Activated T-cell treated with anti-CD3 and anti-CD28 coated beads for 4 hours (primary cell): ENCODE measurements at regions not wholly inside any gene's neighbourhood (a gene's known extent, or its start where the extent isn't known, plus 50 kb on each side); places are given as distances from the start of the nearest gene placed in this dataset.

Experiments
- DNase-seq: peaks from one replicate; pipeline ENCODE4 v3.0.0-alpha.2; 2020

DNA sequence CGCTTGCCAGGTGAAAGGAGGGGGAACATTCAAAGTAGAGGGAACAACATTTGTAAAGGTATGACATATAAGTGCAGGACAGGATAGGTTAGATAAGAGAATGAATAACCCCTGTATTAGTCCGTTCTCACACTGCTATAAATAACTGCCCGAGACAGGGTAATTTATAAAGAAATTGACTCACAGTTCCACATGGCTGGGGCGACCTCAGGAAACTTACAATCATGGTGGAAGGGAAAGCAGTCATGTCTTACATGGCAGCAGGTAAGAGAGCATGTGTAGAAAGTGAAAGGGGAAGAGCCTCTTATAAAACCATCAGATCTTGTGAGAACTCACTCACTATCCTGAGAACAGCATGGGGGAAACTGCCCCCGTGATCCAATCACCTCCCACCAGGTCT is 223.8 kb downstream of the SOX9 start:
- no peak for DNase-seq

DNA sequence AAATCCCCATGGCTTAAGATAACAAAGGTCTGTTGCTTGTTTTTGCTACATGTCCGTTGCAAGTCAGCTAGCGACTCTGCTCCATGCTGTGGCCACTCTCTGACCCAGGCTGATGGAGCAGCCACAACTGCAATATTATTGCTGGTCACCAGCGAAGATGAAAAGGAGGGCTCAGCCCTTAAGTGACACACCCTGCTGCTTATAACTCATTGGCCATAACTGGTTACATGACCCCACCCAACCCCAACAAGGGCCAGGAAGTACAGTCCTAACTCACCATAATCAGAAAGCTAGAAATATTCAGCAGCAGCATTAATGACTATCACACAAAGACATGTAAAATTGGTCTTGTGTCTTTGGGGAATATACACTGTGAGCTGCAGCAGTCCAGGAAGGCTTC is 224.3 kb downstream of the SOX9 start:
- DNase-seq, result no peak

DNA sequence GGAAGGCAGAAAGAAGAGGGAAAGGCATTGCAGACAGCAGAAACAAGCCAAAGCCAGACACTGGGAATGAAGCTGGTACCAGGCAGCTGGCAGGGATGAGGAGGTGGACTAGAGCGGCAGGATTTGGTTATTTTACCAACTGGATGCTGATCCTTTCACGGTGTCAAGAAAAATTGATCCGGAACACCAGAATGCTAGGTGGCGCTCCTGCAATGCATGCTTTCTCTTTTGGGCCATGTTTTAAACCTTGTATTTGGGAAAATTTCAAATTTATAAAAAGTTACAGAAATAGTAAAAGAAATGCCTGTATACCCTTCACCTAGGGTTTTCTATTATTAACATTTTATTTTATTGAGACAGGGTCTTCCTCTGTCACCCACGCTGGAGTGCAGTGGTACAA is 224.7 kb downstream of the SOX9 start:
- no peak for DNase-seq

DNA sequence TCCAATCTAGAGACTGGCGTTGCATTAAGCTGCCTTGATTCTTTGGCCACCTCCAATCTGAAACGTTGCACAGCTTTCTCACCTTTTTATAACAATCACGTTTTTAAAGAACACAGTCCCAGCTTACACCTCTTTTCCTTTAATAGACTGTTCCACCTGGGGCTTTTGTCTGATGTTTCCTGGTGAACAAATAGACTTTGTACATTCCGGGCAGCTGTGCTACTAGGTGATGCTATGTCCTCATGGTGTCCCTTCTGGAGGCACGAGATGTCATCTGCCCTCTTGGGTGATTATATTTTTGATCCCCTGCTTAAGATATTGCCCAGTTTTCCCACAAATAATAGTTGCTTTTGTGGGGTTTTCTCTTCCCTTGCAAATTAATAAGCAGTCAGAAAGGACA is 225.5 kb downstream of the SOX9 start:
- DNase-seq, result no peak

DNA sequence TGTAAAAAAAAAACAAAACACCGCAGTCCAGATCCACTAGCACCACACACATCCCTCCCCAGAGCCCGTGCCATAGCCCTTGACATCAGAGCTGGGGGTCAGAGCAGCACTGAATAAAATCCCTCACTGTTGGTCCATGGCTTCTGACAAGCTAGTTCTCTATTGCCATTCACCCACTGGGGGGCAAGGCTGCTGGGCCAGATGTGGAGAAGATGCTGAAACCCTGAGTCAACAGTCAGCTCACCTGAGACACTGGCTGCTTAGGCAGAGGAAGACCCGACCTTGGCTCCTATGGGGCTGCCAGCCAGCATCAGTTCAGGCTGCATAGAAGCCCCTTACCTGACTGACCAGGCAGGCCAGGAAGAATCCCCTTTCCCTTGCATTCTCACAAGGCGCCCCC is 228.2 kb downstream of the SOX9 start:
- no peak for DNase-seq

DNA sequence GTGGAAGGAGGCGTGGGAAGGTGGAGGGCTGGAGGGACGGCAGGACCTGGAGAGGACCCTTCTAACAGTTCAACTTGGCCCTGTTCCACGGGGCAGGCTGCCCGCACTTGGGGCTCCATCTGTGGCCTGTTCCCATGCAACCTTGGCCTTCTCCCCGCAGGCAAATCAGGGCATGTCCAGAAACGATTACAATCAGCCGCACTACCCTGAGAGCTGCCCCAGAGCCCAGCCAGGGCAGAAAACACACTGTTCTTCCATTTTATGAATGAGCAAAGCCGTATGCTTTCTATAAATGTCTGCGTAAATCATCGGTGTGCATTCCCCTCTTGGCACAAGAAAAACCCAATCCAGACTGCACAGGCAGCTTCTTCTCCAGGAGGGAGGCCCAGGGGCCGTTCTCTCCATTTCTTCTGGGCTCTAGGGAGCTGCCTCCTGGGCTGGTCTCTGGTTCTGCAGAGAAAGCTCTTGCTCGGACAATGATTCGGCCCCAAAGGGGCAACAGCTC is 228.7 kb downstream of the SOX9 start:
- no peak for DNase-seq

DNA sequence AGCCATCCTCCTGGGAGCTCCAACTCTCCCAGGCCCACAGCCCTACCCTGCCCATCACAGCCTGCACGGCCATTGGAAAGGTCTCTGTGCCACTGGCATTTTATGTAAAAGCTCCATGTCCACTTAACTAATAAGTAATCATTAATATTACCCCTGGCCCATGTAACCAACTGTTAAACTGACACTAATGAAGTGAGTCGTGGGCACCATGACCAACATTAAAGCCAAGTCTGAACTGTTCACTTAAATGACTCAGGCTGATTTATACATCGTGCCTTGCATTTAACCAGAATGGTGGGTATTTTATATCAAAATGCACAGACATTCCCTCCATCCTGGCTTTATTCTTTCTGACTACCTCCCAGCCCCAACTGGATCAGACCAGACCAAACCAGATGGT is 229.3 kb downstream of the SOX9 start:
- DNase-seq, result no peak

DNA sequence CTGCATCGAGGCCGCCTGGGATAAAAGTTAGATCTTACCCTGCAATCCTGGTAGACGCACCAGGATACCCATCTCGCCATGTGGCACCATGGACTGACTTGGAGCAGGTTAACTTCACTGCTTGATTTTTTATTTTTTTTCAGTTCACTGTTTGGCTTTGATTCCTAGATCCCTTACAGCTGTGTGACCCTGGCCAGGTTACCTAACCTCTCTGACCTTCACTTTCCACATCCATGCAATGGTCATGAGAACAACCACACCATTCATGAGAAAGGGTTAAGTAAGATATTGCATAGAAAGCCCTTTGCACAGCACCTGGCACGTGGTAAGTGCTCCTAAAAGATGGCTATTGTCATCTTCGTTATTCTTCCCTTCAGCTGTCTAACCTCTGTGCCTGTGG is 230.5 kb downstream of the SOX9 start:
- no peak for DNase-seq

DNA sequence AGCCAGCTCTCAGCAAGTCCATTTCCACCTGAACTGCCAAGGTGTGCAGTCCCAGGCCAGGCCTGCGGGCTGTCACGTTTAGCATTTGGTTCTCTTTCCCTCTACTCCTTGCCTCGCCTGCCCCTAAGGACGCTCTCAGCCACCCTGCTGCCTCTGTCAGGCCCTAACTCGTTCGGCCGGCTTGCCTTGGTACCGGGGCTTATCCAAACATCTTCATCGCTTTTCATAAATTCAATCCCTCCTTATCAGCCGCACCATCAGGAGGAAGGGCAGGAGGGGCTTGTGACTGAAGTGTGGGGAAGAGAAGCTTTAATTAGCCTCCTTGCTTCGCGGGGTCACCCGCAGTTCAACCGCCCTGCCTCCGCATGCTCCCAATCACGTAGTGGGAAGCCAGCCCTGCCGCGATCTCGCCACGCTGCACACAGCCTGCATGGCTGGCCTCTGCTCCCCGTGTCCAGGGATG is 231.1 kb downstream of the SOX9 start:
- DNase-seq, result no peak

DNA sequence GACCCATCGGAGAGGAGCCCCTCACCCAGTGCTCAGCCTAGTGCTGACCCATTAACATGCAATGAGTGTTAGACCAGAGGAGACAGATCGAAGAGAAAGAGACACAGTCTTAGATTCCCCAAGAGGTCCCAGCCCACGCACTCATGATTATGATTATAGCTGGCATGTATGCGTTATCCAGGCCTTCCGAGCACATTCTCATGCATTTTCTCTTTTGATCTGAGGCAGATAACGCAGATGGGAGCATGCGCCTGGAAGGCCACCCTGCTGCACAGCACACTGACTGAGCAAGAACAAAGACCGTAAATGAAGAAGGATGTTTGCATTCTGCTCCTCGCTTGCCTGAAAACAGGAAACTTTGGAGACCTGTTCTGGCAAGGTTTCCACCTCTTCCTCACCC is 232.7 kb downstream of the SOX9 start:
- no peak for DNase-seq

DNA sequence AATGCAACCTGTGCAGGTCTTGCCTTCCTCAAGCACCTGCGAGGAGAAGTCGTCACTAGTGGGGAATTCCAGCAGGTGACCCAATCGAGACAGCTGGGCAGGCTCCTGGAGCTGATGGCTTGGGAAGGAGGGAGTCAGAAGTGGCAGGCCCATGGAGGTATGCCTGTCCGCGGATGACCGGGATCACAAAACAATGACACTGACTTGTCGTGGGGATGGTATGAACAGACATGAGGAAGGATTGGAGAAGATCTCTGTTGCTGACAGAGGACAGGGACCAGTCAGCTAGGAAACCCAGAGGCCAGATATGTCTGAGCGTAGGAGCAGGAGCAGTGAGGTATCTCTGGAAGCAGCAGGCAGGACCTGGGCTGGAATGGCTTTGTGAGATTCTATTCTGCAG is 233.3 kb downstream of the SOX9 start:
- DNase-seq, result no peak

DNA sequence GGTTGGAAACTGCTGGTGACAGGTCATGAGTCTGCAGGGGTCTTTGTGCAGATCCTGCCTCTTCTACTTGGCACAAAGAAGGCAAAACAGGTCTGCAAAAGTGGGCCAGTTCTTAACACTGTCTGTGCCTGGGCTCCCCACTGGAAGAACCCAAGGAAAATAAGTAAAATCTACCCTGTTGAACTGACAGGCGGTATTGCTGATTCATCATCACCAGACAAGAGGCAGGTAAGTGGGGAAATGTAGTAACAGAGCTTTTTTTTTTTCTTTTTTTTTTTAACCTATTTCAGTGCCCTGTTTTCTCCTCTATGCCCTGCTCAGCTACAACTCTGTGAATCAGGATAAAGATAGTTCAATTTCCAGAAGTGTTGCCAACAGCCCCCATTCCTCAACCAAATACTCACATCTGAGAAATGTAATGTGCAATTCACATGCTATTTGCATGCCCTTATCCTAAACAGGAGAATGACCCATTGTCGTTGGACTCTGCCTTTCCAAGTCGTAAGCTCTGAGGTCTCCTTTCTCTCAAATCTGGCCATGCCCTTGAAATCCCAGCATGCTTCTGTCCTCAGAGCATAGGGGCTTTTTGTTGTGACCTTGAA is 237.0 kb downstream of the SOX9 start:
- DNase-seq, result no peak

DNA sequence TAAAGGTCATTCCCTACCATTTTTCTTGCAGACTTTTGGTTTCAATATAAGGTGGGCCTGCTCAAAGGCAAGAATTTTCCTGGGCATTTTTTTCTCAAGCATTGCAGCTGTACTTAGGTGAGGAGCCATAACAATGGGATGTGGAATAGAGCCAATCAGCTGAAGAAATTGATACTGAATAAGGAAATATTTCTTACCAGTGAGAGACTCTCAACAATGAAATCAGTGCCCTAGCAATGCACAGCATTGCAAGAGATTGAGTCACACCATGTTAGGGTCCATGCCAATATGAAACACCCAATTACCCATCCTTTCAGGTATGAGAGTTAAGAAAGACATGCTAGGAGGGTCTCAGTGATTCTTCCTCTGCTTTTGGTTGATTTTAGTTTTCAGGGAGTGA is 237.6 kb downstream of the SOX9 start:
- DNase-seq, result no peak

DNA sequence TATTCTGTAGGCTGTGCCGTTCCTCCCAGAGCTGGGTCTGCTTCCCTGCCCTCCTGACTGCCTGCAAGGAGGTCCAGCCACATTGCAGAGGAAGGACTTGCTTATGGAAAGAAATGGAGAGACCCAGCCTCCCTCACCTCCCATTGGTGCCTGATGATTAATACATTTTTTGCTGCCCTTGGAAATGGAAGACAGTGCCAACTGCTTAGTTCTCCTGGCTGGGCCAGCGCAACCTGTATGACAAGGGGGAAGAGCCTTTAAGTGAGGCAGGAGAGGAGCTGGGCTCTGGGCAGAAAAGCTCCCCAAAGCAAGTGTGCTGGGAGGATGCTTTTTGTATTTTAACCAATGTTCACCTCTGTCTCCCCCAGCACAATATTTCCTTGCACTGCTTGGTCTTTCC is 238.5 kb downstream of the SOX9 start:
- no peak for DNase-seq

DNA sequence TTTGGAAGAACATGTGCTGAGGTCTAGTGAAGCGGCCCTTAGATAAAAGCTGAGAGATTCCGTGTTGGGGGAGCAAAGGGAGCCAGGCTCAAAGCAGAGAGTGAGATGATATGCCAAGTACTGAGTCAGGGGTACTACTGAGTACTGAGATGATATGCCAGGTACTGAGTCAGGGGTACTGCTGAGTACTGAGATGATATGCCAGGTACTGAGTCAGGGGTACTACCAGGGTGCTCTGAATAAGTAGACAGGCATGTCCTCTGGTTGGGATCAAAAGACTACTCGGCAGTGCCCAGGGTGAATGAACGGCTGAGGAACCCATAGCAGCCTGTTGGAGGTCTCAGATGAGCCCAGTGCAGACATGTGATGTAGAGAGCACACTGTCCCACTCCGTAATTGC is 239.0 kb downstream of the SOX9 start:
- no peak for DNase-seq

DNA sequence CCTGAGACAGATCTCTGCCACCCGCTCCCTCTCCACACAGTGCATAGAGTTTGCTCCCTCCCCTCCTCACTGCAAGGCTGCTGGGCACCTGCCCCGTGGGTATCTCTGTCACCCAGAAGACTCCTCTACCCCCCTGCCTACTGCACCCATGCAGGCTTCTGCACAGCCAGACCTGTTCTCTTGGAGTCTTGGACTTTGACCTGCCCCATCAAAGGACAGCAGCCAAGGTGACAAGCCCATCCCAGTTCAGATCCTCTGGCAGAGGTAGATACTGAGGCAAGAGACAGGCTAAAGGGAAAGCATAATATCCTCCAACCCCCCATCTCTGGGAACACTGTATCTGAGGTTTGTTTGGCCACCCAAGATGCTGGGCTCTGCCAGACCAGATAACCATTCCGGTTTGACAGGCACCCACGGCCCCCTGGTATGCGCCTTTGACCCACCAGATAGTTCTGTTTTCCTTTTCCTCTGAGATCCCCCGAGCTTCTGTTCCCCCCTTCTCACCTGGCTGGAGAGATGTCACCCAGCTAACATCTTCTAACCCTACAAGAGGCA is 239.6 kb downstream of the SOX9 start:
- DNase-seq, result no peak

DNA sequence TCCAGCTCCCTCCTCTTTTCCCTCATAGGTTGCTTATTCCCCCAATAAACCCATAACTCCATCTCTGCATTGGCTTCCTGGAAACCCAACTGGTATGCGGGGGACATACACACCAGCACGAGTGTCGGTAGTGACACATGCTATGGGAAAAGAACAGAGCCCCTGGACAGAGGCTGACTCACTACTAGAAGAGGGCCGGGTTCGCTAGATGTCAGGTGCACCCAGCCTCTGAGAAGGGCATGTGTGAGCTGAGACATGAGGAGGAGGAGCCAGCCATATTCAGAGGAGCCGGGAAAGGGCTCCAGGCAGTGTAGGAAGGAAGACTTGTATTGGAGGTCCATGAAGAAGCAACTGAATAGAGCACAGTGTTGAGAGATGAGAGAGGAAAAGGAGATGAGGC is 241.1 kb downstream of the SOX9 start:
- no peak for DNase-seq

DNA sequence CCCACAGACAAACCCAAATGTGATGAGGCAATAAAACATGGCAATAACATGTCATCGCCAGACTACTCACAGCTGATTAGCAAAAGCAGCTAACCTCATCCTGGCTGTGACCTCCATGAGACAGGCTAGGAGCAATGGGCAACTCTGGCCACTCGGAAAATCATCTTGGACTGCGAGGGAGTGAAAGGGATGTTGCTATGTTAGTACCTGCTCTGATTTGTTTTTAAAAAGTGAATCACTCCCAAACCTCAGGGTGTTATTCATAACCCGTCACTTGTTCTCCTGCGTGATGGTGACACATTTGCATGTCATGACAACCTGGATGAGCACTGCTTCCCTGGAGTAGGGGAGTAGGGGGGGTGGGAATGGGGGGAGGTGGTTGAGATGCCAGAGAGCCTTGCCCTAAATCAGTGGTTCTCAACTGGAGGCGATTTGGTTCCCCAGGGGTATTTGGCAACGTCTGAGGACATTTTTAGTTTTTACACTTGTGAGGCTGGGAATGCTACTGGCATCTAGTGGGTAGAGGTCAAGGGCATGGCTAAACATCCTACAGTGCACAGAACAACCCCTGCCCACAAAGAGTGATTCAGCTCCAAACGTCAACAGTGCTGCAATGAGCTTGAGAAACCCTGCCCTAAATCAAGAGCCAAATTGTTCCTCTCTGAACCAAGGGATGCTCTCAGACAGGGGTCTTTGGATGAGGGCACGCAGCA is 241.7 kb downstream of the SOX9 start:
- no peak for DNase-seq

DNA sequence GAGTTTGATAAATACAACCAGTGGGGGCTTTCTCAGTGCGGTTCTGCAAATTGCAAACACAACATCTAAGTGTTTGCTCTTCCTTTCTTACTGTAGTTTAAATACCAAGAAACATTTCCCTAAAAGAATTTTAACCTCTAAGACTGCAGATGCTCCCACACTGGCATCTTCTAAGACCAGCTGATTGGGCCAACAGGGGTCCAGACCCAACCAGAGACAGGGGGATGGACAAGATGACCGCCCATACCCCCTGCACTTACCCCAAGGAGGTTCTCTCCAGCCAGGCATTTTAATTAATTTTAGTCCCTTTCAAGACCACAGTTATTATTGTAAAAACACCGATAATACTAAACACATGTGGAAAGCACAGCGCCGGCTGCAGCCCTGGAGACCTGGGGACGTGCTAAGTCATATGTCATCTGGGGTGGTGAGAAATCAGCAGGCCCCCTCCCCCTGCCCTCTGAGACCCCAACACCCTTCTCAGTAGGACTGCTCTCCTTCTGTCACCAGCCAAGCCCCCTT is 242.3 kb downstream of the SOX9 start:
- DNase-seq, result no peak

DNA sequence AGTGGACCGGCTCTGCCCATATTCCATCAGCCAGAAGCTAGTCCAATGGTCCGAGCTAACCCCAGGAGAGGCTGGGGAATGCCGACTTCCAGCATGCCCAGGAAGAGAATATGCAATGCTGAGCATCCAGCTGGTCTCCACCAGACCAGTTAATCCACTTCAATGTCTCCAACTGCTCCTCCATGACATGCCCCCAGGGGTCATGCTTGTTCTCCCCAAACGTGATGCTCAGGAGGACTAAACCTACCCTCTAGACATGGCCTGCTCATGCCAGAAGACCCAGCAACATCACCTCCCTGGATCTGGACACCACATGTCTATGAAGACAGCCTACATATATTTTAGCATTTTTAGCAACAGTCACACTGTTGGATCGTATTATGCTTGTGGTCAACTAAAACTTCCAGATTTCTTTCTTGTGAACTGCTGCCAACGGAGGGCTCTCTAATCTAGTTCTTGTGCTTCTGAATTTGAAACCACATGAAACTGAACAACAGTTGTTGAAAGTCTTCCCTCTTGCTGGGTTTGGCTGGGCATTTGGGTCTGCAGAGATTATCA is 245.1 kb downstream of the SOX9 start:
- DNase-seq, result no peak

DNA sequence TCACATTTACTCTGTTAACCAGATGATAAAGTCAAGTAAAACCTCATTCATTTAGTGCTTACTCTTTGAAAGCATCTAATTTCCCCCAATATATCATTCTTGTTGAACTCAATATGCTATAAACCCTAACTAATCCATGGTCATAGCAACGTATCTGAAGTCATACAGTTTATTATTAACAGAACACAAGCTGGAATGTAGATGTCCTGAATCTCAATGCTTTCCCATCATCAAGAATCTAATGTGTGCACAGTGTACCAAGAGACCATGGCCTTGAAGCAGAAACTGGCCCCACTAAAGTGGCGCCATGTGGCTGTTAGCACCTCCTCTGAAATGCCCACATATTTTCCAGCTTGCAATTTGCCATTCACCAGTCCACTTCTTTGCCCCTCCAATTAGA is 245.8 kb downstream of the SOX9 start:
- no peak for DNase-seq

DNA sequence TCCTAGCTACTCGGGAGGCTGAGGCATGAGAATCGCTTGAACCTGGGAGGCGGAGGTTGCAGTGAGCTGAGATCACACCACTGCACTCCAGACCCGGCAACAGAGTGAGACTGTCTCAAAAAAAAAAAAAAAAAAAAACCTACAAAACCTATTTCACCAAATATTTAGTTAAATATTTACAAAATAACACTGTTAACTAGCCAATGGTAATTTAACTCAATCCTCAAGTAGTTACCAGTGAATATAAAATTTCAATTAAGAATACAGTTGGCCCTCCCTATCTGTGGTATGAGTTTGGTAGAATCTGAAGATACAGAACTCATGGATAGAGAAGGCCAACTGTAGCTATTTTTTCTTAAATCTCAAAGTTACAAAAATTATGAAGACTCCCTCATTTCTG is 247.4 kb downstream of the SOX9 start:
- DNase-seq, result no peak

DNA sequence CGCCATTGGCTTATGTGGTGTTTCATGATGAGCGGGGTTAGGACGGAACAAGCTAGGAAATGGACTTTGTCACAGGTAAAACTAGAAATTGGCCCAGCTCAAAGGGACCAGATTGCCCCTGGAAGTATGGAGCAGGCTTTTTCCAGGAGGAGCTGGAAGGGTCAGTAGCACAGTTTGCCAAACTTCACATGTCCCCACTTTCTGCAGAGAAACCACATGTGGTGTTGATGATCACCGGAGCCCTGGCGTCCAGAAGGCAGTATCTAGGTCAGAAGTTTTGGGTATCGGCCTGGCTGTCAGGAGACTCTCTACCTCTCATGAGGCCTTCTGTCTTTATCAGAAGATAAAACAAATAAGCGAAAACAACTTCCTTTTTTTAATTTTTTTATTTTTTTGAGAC is 248.5 kb downstream of the SOX9 start:
- no peak for DNase-seq

DNA sequence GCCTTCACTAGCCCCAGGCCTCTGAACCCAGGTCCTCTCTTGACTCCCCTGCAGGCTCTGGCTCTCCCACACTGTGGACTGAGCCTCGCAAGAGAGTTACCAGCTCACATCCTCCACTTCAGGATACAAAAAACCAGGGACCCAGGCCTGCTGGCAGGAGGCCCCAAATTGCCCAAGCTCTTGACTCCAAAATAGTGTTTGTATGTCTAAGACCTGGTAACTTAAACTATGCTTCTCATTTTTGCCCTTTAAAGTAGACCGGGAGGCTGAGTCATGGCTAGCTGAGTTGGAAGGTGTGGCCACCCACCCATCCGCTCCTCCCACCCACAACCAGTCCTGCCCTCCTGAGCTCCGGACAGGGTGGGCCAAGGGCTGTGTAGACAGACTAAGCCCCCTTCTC is 250.0 kb downstream of the SOX9 start:
- DNase-seq, result no peak
